Subcutaneous abdominal adipose tissue (tissue), 5 donors: ENCODE measurements at regions not wholly inside any gene's neighbourhood (a gene's known extent, or its start where the extent isn't known, plus 50 kb on each side); places are given as distances from the start of the nearest gene placed in this dataset.
"Not testable (repeated sequence)": the region's sequence is repeated elsewhere in the genome, so short reads cannot be mapped to it uniquely, and the experiment has no call there.

ENCODE experiments used
- H3K27ac ChIP-seq: one replicate; pipeline ENCODE4 v1.7.0; 2013; ENCODE audit warnings: low read depth, mild to moderate bottlenecking, inconsistent platforms, low read length, moderate library complexity
- H3K27me3 ChIP-seq, 5 donors: one replicate each; pipeline ENCODE4 v1.7.0; 2013; ENCODE audit warnings: low read length in 5 of 5, inconsistent platforms in 1 of 5; ENCODE audit not compliant: control insufficient read depth in 5 of 5, insufficient read depth in 4 of 5
- H3K36me3 ChIP-seq, 5 donors: one replicate each; pipeline ENCODE4 v1.7.0; 2013; ENCODE audit warnings: low read length in 5 of 5; ENCODE audit not compliant: control insufficient read depth in 5 of 5, insufficient read depth in 5 of 5
- H3K4me1 ChIP-seq, 5 donors: one replicate each; pipeline ENCODE4 v1.7.0; 2013; ENCODE audit warnings: low read length in 5 of 5, mild to moderate bottlenecking in 3 of 5, moderate library complexity in 1 of 5; ENCODE audit not compliant: control insufficient read depth in 5 of 5, insufficient read depth in 5 of 5
- H3K4me3 ChIP-seq, 5 donors: one replicate each; pipeline ENCODE4 v1.7.0; 2013; ENCODE audit warnings: low read length in 5 of 5, low read depth in 1 of 5
- H3K9ac ChIP-seq, 5 donors: one replicate each; pipeline ENCODE4 v1.7.0; 2013; ENCODE audit warnings: low read length in 5 of 5, mild to moderate bottlenecking in 4 of 5, moderate library complexity in 3 of 5
- H3K9me3 ChIP-seq, 5 donors: one replicate each; pipeline ENCODE4 v1.7.0; 2013; ENCODE audit warnings: low read length in 5 of 5; ENCODE audit not compliant: control insufficient read depth in 5 of 5
- donor health status: healthy.
- donor health status: healthy.
- donor health status: healthy.
- donor health status: healthy.
- donor health status: healthy.

GRCh38 chr3:74263031-74263430, 351.4 kb downstream of the CNTN3 start:
- H3K27ac ChIP-seq, result no peak overlapping the region
- no peak overlapping the region for H3K9ac ChIP-seq
- no peak overlapping the region for H3K4me3 ChIP-seq
- H3K9me3 ChIP-seq, result no peaks in the 10 kb centered on the region
- no peaks in the 10 kb centered on the region for H3K36me3 ChIP-seq
- H3K4me1 ChIP-seq, result no peaks in the 10 kb centered on the region
- no peaks in the 10 kb centered on the region for H3K27me3 ChIP-seq

DNA sequence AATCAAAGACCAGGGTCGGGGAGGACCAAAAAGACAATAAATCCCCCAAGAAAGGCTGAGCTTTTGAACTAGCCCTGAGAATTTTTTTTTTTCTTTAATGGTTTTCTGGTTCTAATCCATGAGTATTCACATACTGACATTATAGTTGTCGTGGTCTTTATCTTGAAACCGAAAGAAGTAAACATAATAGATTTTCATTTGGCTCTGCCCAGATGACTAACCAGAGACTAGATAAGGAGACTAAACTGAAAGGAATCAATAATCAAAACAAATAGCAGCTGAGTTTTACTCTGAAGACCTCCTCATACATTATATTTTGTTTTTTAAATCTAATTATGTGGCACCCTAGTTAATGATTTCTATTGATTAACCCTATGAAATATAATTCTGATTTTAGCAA, 381.4 kb downstream of the CNTN3 start:
- H3K27me3 ChIP-seq, result no peaks in the 10 kb centered on the region
- H3K27ac ChIP-seq, result no peak overlapping the region
- H3K36me3 ChIP-seq, result no peaks in the 10 kb centered on the region
- H3K9me3 ChIP-seq, result no peaks in the 10 kb centered on the region
- H3K4me1 ChIP-seq, result no peaks in the 10 kb centered on the region
- H3K4me3 ChIP-seq, result no peak overlapping the region
- H3K9ac ChIP-seq, result no peak overlapping the region

- Histone ChIP-seq H3K4me3 (no peak overlapping the region), H3K27me3 (no peaks in the 10 kb centered on the region), H3K9ac (no peak overlapping the region), H3K4me1 (no peaks in the 10 kb centered on the region), H3K9me3 (no peaks in the 10 kb centered on the region), H3K36me3 (no peaks in the 10 kb centered on the region), H3K27ac (no peak overlapping the region)
Measured at GRCh38 chr3:74217467-74217866, 397.0 kb downstream of the CNTN3 start.

DNA sequence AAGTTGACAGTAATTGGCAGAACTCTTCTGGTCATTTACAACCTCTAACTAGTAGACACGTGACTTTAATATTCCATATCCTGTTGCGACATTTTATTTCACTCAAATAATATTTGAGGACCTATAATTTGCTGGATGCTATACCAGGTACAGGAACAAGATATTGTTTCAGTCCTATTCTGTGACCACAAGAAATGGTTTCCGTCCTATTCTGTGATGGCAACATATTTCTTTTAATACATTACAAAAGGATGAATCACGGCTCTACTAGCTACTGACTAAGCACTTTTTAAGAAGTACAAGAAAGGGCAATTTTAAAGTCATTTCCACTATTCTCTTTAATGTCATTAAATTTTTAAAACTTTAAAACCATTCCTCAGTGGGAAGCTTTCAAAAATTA, 400.2 kb downstream of the CNTN3 start:
- Histone ChIP-seq H3K27ac (no peak overlapping the region), H3K4me3 (no peak overlapping the region), H3K27me3 (no peaks in the 10 kb centered on the region), H3K9me3 (no peaks in the 10 kb centered on the region), H3K9ac (no peak overlapping the region), H3K4me1 (no peaks in the 10 kb centered on the region), H3K36me3 (no peaks in the 10 kb centered on the region)

GRCh38 chr3:74210739-74211138, 403.7 kb downstream of the CNTN3 start:
- H3K4me3 ChIP-seq, result no peak overlapping the region
- no peak overlapping the region for H3K9ac ChIP-seq
- H3K4me1 ChIP-seq, result no peaks in the 10 kb centered on the region
- H3K27ac ChIP-seq, result no peak overlapping the region
- H3K27me3 ChIP-seq, result no peaks in the 10 kb centered on the region
- no peaks in the 10 kb centered on the region for H3K9me3 ChIP-seq
- no peaks in the 10 kb centered on the region for H3K36me3 ChIP-seq

DNA sequence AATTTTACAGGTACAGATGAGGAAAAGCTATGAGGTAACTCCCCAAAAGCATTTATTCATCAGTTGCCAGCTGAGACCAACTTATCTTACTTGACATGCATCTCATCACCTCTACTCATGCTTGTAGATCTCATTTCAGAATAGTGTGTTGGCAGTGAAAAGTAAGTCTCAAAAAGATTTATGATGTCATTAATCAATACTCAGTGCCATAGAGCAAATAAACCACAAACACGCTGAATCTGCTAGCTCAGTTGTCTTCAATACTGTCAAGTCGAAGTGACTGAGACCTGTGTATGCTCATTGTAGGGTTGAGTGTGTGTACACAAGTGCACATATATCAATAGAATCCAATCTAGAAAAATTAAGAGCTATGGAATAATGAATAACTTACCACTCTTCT, 413.5 kb downstream of the CNTN3 start:
- Histone ChIP-seq H3K9me3 (peaks cover 0 to 4% (median 0%) of the 10 kb centered on the region in 5 donors), H3K9ac (no peak overlapping the region), H3K36me3 (no peaks in the 10 kb centered on the region), H3K27me3 (no peaks in the 10 kb centered on the region), H3K4me1 (no peaks in the 10 kb centered on the region), H3K4me3 (no peak overlapping the region), H3K27ac (no peak overlapping the region)

DNA sequence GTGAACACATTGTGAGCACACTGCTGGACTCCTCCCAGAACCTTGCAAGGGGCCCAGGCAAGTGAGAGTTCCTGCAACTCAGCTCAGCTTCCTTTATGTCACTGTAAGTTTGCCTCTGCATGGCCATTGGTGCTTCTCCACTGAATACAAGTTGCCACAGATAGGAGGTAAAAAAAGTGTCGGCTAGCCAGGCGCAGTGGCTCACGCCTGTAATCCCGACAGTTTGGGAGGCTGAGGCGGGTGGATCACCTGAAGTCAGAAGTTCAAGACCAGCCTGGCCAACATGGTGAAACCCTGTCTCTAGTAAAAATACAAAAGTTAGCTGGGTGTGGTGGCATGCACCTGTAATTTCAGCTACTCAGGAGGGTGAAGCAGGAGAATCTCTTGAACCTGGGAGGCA, 435.8 kb downstream of the CNTN3 start:
- H3K27ac ChIP-seq, H3K9ac ChIP-seq, H3K36me3 ChIP-seq, H3K27me3 ChIP-seq, H3K4me3 ChIP-seq, H3K4me1 ChIP-seq, H3K9me3 ChIP-seq: not testable (repeated sequence)

- no peak overlapping the region for H3K27ac ChIP-seq
Measured at GRCh38 chr3:74173090-74173489, 441.4 kb downstream of the CNTN3 start.

GRCh38 chr3:74167926-74168325, 446.5 kb downstream of the CNTN3 start:
- Histone ChIP-seq H3K27ac (no peak overlapping the region), H3K9me3 (no peaks in the 10 kb centered on the region), H3K4me3 (no peak overlapping the region), H3K9ac (no peak overlapping the region), H3K36me3 (no peaks in the 10 kb centered on the region), H3K27me3 (no peaks in the 10 kb centered on the region), H3K4me1 (no peaks in the 10 kb centered on the region)

More at GRCh38 chr3:74173090-74173489, 441.4 kb downstream of the CNTN3 start:
- Histone ChIP-seq H3K36me3 (no peaks in the 10 kb centered on the region), H3K27me3 (no peaks in the 10 kb centered on the region), H3K4me1 (no peaks in the 10 kb centered on the region), H3K9ac (no peak overlapping the region), H3K4me3 (no peak overlapping the region), H3K9me3 (no peaks in the 10 kb centered on the region)

DNA sequence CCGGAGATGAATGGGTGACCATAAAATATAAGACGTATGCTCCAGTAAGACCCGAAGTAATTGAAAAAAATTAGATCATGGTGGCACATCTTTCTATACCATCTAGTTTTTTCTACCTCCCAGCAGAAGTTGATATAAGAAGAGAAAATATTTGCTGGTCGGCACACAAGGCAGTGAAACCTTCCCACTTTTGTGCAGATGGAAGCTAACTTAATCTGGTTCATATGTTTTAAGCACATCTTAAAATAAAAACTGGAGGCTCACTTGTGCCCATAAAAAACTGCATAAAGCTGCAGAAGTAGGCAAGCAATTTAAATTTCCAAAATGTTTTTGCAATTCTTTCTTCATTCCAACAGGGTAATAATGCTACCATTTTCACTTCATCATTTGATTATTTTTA, 449.2 kb downstream of the CNTN3 start:
- Histone ChIP-seq H3K4me1 (no peaks in the 10 kb centered on the region), H3K27me3 (no peaks in the 10 kb centered on the region), H3K36me3 (no peaks in the 10 kb centered on the region), H3K4me3 (no peak overlapping the region), H3K9me3 (no peaks in the 10 kb centered on the region), H3K27ac (no peak overlapping the region), H3K9ac (no peak overlapping the region)

- Histone ChIP-seq H3K4me1 (no peaks in the 10 kb centered on the region), H3K27ac (no peak overlapping the region), H3K36me3 (no peaks in the 10 kb centered on the region), H3K9me3 (no peaks in the 10 kb centered on the region), H3K9ac (no peak overlapping the region), H3K27me3 (no peaks in the 10 kb centered on the region), H3K4me3 (no peak overlapping the region)
Measured at GRCh38 chr3:74149466-74149865, 465.0 kb downstream of the CNTN3 start.
